Hematopoietic multipotent progenitor cell (in vitro differentiated cells): ENCODE measurements at regions not wholly inside any gene's neighbourhood (a gene's known extent, or its start where the extent isn't known, plus 50 kb on each side); places are given as distances from the start of the nearest gene placed in this dataset. TPM values are rescaled to one million over a fixed set of nuclear protein-coding genes. Genes with fewer than 3 reads are reported as not detected.
"Not testable (repeated sequence)": the region's sequence is repeated elsewhere in the genome, so short reads cannot be mapped to it uniquely, and the experiment has no call there.

Experiments
- DNase-seq, 3 donors: peaks; one replicate each; pipeline ENCODE4 v3.0.0-alpha.2; 2011 to 2015; ENCODE audit warnings: low read depth in 2 of 3, low spot score in 2 of 3
- small RNA-seq: library from RNA; depleted of rRNA; stranded (forward); fragments of <200 nt; gene quantifications from one replicate; pipeline ENCODE3, GENCODE V24; 2012

DNA sequence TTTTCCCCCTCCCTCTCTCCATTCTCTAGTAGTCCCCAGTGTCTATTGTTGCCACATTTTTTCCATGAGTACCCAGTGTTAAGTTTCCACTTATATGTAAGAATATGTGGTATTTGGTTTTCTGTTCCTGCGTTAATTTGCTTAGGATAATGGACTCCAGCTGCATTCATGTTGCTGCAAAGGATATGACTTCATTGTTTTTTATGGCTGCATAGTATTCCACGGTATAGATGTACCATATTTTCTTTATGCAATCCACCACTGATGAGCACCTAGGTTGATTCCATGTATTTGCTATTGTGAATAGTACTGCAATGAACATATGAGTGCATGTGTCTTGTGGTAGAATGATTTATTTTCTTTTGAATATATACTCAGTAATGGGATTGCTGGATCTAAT is 77.4 kb upstream of the MEGF10 start:
- no peak for DNase-seq

DNA sequence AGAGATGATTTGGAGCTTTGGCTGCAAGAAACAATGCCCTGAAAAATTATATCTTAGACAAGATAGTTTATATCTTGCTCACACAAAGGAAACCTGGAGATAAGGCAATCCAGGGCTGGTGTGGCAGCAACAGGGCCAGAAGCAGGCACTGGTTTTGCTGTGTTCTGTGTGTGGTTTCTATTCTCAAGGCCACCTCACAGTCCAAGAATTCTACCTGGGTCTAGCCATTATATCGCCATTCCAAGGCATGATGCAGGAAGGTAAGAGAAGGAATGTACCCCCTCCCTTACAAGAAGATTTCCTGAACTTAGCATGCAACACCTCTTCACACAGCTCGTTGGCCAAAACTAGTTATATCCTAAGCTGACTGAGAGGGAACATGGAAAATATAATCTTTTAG is 74.5 kb upstream of the MEGF10 start:
- no peak for DNase-seq

DNA sequence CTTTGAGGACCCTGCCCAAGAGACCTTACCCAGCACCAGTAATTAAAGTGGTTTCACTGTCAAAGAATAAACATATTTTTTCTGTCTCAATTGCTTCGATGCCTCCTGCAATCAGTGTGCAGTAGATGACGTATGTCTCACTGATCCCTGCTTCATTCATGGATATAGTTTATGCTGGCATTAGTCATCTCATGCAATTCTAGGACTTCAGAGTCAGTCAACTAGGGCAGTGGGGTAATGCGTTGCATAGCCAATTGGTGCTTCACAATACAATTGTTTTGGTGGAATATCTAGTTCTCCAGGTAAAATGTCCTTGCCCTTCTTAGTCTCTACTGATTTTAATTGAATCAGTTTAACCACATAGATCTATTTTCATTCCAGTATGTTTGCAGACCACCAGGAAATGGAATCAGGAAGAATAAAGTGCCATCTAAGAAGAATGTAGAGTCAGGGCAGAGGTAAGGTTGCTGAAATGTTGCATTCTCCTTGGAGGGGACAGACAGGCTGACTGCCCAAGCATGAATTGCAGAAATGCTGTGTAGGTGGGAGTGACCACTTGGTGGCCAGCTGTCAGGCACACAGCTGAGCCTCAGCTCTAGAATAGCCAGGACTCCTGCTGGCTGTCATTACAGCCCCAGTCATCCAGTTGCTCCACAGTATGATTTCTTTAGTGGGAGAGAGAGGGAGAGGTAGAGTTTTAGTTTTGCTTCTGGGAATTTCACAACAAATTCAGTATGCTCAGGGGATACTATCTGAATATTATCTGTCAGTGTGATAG is 73.5 kb upstream of the MEGF10 start:
- no peak for DNase-seq

DNA sequence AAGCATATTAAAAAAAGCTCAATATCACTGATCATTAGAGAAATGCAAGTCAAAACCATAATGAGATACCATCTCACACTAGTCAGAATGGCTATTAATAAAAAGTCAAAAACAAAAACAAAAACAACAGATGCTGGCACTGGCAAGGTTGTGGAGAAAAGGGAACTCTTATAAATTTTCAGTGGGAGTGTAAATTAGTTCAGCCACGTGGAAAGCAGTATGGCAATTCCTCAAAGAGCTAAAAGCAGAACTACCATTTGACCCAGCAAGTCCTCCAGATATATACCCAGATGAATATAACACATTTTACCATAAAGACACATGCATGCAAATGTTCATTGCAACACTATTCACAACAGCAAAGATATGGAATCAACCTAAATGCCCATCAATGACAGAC is 68.7 kb upstream of the MEGF10 start:
- DNase-seq: not testable (repeated sequence)

DNA sequence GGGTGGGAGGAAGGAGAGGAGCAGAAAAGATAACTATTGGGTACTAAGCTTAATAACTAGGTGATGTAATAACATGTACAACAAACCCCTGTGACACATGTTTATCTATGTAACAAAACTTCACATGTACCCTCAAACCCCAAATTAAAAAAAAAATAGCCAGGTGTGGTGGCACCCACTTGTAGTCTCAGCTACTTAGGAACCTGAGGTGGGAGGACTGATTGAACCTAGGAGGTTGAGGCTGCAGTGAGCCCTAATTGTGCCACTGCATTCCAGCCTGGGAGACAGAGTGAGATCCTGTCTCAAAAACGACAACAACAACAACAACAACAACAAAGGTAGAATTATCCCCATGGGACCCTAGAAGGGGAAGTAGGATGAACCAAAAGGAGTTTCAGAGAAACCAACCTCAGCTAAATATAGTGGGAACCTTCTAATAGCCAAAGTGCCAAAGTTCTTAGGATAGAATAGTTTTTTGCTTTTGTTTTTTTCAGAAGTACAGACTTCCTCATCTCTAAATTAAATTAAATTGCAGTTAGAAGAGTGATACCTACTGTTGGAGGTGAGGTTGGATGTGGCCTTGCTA is 67.9 kb upstream of the MEGF10 start:
- DNase-seq: not testable (repeated sequence)

DNA sequence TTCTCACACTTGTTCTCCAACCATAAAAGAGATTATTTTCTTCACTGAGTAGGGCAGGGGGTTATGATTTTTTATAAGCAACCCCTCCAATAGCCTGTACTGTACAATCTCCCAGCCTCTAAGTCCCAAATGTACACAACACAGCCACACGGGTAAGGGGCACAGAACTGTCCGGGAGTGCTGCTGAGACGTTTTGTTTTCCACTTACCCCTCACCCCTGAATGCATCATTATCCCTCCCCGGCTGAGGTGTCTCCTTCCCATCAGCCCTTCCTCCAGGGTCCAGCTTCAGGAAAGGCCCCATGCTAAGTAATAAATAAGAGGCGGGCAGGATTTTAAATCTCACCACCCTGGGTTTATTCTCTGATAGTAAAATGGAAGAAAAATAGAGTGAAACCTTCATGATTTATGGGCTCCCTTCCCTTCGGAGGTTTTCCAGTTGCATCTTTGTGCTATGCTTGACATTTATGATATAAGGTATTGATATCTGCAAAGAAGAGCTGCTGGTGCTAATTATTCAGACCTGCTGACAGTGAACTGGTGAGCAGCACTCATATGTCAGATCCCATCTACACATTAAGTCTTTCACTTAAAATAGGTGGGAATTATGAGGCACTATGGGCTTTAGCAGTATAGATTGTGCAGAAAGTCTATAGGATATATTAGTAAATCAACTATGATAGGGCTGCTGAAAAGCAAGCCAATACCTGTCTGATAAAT is 67.2 kb upstream of the MEGF10 start:
- DNase-seq: no peak

DNA sequence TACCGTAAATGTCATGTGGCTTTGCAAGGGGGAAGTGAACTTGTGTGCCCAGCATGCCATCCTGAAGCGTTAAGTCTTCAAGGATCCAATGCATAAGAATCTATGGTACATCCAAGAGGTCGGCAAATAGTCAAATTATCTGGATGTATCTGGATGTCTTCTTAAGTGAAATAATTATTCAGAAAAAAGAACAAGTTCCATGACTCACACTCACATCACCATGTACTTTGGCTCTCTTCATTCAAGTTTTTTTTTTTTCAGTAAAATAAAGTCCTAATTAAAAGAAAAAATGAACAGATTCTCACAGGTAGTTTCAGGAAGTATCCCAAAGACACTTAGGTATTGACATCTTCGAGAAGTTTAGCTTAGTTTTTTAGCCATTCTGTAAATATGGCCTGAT is 62.7 kb upstream of the MEGF10 start:
- DNase-seq: no peak

DNA sequence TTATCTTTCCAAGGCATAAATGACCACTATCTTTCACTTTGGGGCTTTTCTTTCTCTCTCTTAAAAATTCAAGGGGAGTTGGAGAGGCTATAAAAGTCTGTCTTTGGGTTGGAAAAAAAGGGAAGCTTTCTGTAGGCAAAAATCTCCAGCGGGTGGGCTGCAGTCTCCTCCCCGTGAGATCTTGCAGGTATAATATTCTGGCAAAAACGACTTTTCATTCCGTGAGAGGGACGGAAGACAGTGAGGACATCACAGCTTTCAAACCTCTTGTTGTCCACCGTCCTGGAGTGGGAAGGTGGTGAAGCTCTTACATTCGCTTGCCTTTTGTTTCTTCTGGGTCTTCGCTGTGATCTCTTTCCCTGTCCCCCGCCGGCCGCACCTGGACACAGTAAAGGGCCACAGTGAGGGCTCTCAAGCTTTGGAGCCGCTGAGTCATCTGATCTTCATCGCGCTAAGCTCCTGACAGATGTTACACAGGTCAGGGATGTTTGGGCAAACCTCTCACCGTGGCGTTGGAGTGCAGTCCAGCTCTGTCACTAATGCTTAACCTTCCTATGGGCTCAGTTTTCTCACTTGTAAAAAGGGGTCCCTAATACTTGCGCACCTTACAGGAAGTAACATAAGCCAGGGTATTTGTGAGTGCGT is 61.9 kb upstream of the MEGF10 start:
- peak in 1 of 3 donors; percentile 4 for DNase-seq

DNA sequence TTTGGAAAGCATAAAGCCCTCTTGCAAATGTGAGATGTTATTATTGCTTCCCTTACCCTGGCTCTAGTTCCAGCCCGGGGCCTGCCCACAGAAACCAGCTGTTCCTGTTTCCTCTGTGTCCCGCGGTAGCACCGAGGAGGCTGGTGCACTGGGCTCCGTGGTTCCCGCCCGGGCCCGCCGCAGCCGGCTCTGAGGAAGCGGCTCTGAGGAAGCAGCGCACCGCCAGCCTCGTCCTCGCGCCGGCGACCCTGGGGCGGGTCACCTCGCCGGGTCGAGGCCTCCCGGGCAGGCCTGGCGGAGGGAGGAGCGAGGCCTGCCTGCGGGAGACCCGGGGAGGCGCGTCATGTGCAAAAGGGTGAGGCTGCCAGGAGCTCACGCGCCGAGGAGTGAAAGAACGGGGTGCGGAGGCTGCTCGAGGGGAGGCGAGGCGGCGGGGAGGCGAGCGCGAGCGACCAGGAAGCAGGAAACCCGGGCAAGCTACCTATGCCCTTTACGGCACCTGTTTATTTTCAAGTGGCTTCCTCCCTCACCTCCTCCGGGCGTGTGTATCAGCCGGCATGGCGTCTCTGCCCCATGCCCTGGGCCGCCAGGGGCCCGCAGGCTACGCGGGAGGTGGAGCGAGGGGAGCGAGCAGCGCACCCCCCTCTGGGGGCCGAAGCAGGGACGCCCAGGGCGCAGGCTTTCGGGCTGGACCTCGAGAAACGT is 61.3 kb upstream of the MEGF10 start:
- peak; percentile 28 to 73 (median 54) for DNase-seq

DNA sequence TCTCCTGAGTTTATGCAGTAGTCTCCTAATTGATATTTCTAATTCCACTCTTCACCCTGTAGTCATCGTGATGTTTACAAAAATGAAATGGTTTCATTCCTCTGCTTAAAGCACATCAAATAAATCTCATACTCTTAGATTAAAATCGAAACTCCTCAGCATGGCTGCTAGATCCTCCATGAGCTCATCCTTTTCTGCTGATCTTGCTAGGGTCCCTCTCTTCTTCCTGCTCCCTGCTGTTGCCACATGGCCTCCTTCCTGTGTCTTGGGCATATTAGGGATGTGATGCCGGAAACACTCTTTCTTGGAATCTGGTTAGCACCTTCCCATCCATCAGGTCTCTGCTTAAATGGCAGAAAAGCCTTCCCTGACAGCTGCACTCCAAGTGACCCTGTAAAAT is 59.5 kb upstream of the MEGF10 start:
- DNase-seq: no peak

DNA sequence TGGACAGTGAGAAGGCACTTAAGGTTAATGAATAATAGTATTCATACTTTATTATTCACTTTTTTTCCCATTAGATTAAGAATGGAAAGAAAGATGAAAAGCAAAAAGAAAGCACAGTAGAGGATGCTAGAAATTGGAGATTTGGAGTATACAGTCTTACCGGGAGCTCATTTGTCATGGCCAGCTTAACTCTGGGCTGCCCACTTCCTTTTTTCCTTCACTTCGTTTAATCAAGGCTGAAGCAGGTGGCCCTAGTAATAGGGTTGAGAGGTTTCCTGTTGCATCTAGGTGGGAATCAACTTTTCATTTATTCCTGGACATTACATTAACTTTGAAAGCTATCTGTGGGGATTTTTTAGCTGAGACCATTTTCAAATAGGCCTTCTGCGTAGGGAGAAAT is 57.0 kb upstream of the MEGF10 start:
- DNase-seq: no peak

DNA sequence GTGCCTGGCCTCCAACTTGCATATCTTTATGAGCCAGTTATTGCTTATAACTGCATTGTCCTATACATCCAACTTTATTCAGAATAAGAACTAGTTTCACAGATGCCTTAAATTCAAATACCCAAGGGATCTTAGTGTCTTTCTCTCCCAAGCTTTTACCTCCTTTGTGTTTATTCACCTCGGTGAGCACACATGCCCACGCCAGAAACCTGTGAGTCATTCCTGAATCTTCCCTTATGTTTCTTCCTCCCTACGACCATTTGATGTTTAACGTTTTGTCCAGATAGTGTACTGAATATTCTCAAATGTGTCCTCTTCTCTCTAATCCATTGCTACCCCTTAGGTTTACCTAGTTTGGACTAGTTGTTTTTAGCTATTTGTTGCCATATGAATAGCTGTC is 55.5 kb upstream of the MEGF10 start:
- no peak for DNase-seq

DNA sequence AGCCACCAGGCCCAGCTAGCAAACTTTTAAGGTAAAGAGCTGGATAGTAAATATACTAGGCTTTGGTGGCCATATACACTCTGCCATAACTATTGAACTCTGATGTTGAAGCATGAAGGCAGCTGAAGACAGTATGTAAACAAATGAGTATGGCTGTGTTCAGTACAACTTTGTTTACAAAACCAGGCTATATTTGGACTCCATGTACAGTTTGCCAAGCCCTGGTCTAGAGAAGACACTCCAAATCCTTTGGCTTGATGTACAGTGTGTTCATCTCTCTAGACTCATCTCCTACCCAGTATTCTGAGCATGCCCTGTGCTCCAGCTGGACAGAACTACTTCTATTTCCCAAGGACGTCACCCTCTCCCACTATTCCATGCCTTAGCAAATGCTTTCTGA is 54.3 kb upstream of the MEGF10 start:
- DNase-seq: no peak

Small RNA genes lying in the stretch of these regions (small RNA-seq; reads per million reads assigned to genes)
- gene AC011416.2 (not detected), gene MRPS5P3 (not detected)
